GM23338 (cell line): ENCODE measurements at regions not wholly inside any gene's neighbourhood (a gene's known extent, or its start where the extent isn't known, plus 50 kb on each side); places are given as distances from the start of the nearest gene placed in this dataset.

Experiments used
- ATAC-seq: fragments of 200-7000 bp; cut with Tn5 transposase; 3 replicates; pipeline ENCODE4 v1.9.1; 2020
- DNase-seq: peaks from one replicate; pipeline ENCODE4 v3.0.0-alpha.2; 2015; ENCODE audit warnings: low spot score
- H2AFZ ChIP-seq: fragments of 200-600 bp; sonication (generic); 2 replicates; pipeline ENCODE4 v1.8.0; 2016; ENCODE audit warnings: antibody characterized with exemption, mild to moderate bottlenecking, moderate library complexity
- H3F3A ChIP-seq: fragments of 200-600 bp; sonication (generic); replicated peaks from 2 replicates; pipeline ENCODE4 v1.8.0; 2017; ENCODE audit warnings: antibody characterized with exemption, mixed run types, low read depth
- H3K27ac ChIP-seq: fragments of 200-600 bp; sonication (generic); 2 replicates; pipeline ENCODE4 v1.6.1; 2016; ENCODE audit warnings: low read depth
- H3K27me3 ChIP-seq: fragments of 200-600 bp; sonication (generic); 2 replicates; pipeline ENCODE4 v1.8.0; 2016; ENCODE audit warnings: mild to moderate bottlenecking, mixed run types, moderate library complexity; ENCODE audit not compliant: insufficient read depth
- H3K36me3 ChIP-seq: fragments of 200-600 bp; sonication (generic); 2 replicates; pipeline ENCODE4 v1.8.0; 2016; ENCODE audit warnings: mild to moderate bottlenecking; ENCODE audit not compliant: insufficient read depth
- H3K4me1 ChIP-seq: fragments of 200-600 bp; sonication (generic); 2 replicates; pipeline ENCODE4 v1.8.0; 2016; ENCODE audit warnings: mild to moderate bottlenecking, moderate library complexity; ENCODE audit not compliant: insufficient read depth
- H3K4me2 ChIP-seq: fragments of 200-600 bp; sonication (generic); 2 replicates; pipeline ENCODE4 v1.7.1; 2017; ENCODE audit warnings: mixed run types
- H3K4me3 ChIP-seq: fragments of 200-600 bp; sonication (generic); 2 replicates; pipeline ENCODE4 v1.6.1; 2016; ENCODE audit warnings: mixed run types
- H3K79me2 ChIP-seq: fragments of 200-600 bp; sonication (generic); replicated peaks from 2 replicates; pipeline ENCODE4 v1.8.0; 2017; ENCODE audit warnings: mild to moderate bottlenecking; ENCODE audit not compliant: insufficient read depth
- H3K9me2 ChIP-seq: fragments of 200-600 bp; sonication (generic); 2 replicates; pipeline ENCODE4 v1.8.0; 2017; ENCODE audit not compliant: insufficient read depth
- H4K20me1 ChIP-seq: fragments of 200-600 bp; sonication (generic); replicated peaks from 2 replicates; pipeline ENCODE4 v1.8.0; 2017; ENCODE audit warnings: mild to moderate bottlenecking; ENCODE audit not compliant: insufficient read depth
- H3K27ac Mint-ChIP-seq: 2 replicates; pipeline ENCODE4 v1.8.0; 2020; ENCODE audit warnings: inconsistent platforms, mild to moderate bottlenecking, moderate library complexity, mixed read lengths
- H3K27me3 Mint-ChIP-seq: 3 replicates; pipeline ENCODE4 v1.8.0; 2022; ENCODE audit warnings: low read depth, mild to moderate bottlenecking, moderate library complexity, mixed read lengths, inconsistent platforms; ENCODE audit not compliant: insufficient read depth, poor library complexity
- H3K36me3 Mint-ChIP-seq: 3 replicates; pipeline ENCODE4 v1.8.0; 2021; ENCODE audit warnings: low read depth, mild to moderate bottlenecking, inconsistent platforms, moderate library complexity, mixed read lengths
- H3K4me1 Mint-ChIP-seq: 3 replicates; pipeline ENCODE4 v1.8.0; 2020; ENCODE audit warnings: mild to moderate bottlenecking, inconsistent platforms, mixed read lengths
- H3K4me3 Mint-ChIP-seq: 3 replicates; pipeline ENCODE4 v1.8.0; 2021; ENCODE audit warnings: moderate library complexity, mild to moderate bottlenecking, inconsistent platforms, mixed read lengths
- H3K9me3 Mint-ChIP-seq: 3 replicates; pipeline ENCODE4 v1.8.0; 2020; ENCODE audit warnings: moderate library complexity, mild to moderate bottlenecking, inconsistent platforms, mixed read lengths
- CREB1 ChIP-seq: fragments of 250-450 bp; sonication (Bioruptor Pico); IDR thresholded peaks from 2 replicates; pipeline ENCODE4 v1.5.0; 2020; ENCODE audit warnings: low read depth, mild to moderate bottlenecking, moderate library complexity
- CTCF ChIP-seq, 2 experiments: fragments of 200-600 bp in 1 of 2; sonication (generic) in 1 of 2; conservative IDR thresholded peaks; 2 replicates each; pipeline versions ENCODE4 v1.5.1 to v1.6.1; 2016 to 2017; ENCODE audit warnings: antibody characterized with exemption in 2 of 2, low read depth in 2 of 2, mild to moderate bottlenecking in 2 of 2, moderate library complexity in 1 of 2
- EZH2 ChIP-seq: fragments of 200-600 bp; sonication (generic); IDR thresholded peaks from one replicate; pipeline ENCODE4 v1.8.0; 2017; ENCODE audit warnings: antibody characterized with exemption, mild to moderate bottlenecking, low read depth; ENCODE audit not compliant: unreplicated experiment
- EZH2phosphoT487 ChIP-seq: fragments of 200-600 bp; sonication (generic); IDR thresholded peaks from one replicate; pipeline ENCODE4 v1.8.1; 2018; ENCODE audit warnings: antibody characterized with exemption; ENCODE audit not compliant: unreplicated experiment
- POLR2AphosphoS5 ChIP-seq: IDR thresholded peaks from 2 replicates; pipeline ENCODE4 v1.6.1; 2016; ENCODE audit warnings: antibody characterized with exemption, low read depth
- REST ChIP-seq: IDR thresholded peaks from one replicate; pipeline ENCODE4 v1.6.1; 2018; ENCODE audit warnings: antibody characterized with exemption; ENCODE audit not compliant: unreplicated experiment
- STAT1 ChIP-seq: IDR thresholded peaks from one replicate; pipeline ENCODE4 v1.6.1; 2016; ENCODE audit warnings: antibody characterized with exemption; ENCODE audit not compliant: unreplicated experiment
- TF ChIP-seq, protein P1 (sequence below): fragments of 250-450 bp; sonication (Bioruptor Pico); IDR thresholded peaks from 2 replicates; pipeline ENCODE4 v1.5.0; 2020; ENCODE audit warnings: mild to moderate bottlenecking, moderate library complexity

DNA sequence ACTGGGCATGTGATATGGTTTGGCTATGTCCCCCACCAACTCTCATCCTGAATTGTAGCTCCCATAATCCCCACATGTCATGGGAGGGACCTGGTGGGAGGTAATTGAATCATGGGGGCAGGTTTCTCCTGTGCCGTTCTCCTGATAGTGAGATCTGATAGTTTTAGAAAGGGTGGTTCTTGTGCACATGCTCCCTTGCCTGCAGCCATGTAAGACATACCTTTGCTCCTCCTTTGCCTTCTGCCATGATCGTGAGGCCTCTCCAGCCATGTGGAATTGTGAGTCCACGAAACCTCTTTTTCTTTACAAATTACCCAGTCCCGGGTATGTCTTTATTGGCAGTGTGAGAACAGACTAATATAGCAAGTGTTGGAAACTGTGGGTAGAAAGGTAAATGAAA lies 99.5 kb upstream of the HMCN1 start:
- H3K4me3 Mint-ChIP-seq = no peak overlapping the region
- no peak overlapping the region for H3K27ac Mint-ChIP-seq
- H4K20me1 ChIP-seq = no peaks in the 10 kb centered on the region
- H3K27me3 Mint-ChIP-seq = peaks cover 3% of the 10 kb centered on the region
- TF ChIP-seq STAT1 (no peak), EZH2 (no peak), EZH2phosphoT487 (no peak)
- no peak overlapping the region for H3K4me3 ChIP-seq
- H3K4me1 Mint-ChIP-seq = no peaks in the 10 kb centered on the region
- no peaks in the 10 kb centered on the region for H3K4me1 ChIP-seq
- H3K79me2 ChIP-seq = no peaks in the 10 kb centered on the region
- H2AFZ ChIP-seq = no peak overlapping the region
- ATAC-seq (no peak), DNase-seq (no peak)
- H3K9me3 Mint-ChIP-seq = peaks cover 33% of the 10 kb centered on the region
- H3K36me3 ChIP-seq = peaks cover 5% of the 10 kb centered on the region; the same call in 1 of the 2 replicates
- H3K4me2 ChIP-seq = no peak overlapping the region
- no peak overlapping the region for H3K27ac ChIP-seq
- peaks cover 33% of the 10 kb centered on the region for H3K36me3 Mint-ChIP-seq
- no peaks in the 10 kb centered on the region for H3K27me3 ChIP-seq
- peaks cover 7% of the 10 kb centered on the region; the same call in 1 of the 2 replicates for H3K9me2 ChIP-seq
- no peaks in the 10 kb centered on the region for H3F3A ChIP-seq

DNA sequence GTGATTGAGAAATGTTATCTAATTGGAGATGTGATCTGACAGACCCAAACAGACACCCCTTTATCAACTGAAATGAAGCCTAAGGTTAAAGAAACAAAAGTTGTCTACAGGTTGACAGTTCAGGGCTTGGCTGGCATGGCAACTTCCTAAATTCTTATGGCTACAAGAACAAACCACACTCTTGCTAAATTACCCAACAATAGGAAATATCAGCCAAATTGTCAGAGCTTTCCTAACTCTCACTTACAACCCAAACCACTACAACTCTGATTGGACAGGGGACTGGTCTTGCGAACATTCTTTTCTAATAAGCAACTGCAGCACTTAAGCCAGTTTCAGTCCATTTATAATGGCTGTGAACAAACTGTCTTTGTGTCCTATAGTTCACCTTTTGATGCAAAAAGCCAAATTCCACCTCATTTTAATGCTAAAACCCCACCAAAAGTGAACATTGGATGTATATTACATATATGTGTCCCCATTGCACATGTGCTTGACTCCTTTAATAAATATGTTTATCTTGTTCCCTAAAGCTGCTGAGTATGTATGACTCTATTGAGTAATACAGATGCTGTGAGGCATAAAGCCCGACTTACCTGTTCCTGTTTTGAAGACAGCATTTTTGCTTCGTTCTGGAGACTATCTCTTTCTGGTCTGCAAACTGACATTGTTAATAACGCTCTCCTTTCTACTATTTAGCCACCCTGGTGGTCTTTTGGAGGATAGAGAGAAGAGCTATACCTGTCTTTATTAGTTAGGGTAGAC lies 101.3 kb upstream of the HMCN1 start:
- no peak for ATAC-seq
- H3K27me3 ChIP-seq = no peaks in the 10 kb centered on the region
- H3K79me2 ChIP-seq = no peaks in the 10 kb centered on the region
- H3K4me2 ChIP-seq = no peak overlapping the region
- no peaks in the 10 kb centered on the region for H4K20me1 ChIP-seq
- peaks cover 5% of the 10 kb centered on the region; the same call in 1 of the 2 replicates for H3K36me3 ChIP-seq
- peaks cover 5% of the 10 kb centered on the region for H3K4me1 Mint-ChIP-seq
- H3K9me3 Mint-ChIP-seq = peaks cover 22% of the 10 kb centered on the region
- no peak overlapping the region for H3K27ac Mint-ChIP-seq
- H3K9me2 ChIP-seq = peaks cover 7% of the 10 kb centered on the region; the same call in 1 of the 2 replicates
- H2AFZ ChIP-seq = no peak overlapping the region
- no peak overlapping the region for H3K27ac ChIP-seq
- no peak for DNase-seq
- H3F3A ChIP-seq = no peaks in the 10 kb centered on the region
- H3K36me3 Mint-ChIP-seq = peaks cover 22% of the 10 kb centered on the region
- 0 out of 2 replicates have a peak, but pooled peaks cover 3% of the 10 kb centered on the region for H3K4me1 ChIP-seq
- no peaks in the 10 kb centered on the region for H3K27me3 Mint-ChIP-seq
- H3K4me3 ChIP-seq = no peak overlapping the region
- H3K4me3 Mint-ChIP-seq = no peak overlapping the region
- TF ChIP-seq EZH2 (no peak), CREB1 (no peak), POLR2AphosphoS5 (no peak), REST (no peak), CTCF (conservative IDR thresholded peaks at IDR 0.05; ENCODE audit: low read depth in 2 of 2) (no peak)
- TF ChIP-seq, protein P1, sequence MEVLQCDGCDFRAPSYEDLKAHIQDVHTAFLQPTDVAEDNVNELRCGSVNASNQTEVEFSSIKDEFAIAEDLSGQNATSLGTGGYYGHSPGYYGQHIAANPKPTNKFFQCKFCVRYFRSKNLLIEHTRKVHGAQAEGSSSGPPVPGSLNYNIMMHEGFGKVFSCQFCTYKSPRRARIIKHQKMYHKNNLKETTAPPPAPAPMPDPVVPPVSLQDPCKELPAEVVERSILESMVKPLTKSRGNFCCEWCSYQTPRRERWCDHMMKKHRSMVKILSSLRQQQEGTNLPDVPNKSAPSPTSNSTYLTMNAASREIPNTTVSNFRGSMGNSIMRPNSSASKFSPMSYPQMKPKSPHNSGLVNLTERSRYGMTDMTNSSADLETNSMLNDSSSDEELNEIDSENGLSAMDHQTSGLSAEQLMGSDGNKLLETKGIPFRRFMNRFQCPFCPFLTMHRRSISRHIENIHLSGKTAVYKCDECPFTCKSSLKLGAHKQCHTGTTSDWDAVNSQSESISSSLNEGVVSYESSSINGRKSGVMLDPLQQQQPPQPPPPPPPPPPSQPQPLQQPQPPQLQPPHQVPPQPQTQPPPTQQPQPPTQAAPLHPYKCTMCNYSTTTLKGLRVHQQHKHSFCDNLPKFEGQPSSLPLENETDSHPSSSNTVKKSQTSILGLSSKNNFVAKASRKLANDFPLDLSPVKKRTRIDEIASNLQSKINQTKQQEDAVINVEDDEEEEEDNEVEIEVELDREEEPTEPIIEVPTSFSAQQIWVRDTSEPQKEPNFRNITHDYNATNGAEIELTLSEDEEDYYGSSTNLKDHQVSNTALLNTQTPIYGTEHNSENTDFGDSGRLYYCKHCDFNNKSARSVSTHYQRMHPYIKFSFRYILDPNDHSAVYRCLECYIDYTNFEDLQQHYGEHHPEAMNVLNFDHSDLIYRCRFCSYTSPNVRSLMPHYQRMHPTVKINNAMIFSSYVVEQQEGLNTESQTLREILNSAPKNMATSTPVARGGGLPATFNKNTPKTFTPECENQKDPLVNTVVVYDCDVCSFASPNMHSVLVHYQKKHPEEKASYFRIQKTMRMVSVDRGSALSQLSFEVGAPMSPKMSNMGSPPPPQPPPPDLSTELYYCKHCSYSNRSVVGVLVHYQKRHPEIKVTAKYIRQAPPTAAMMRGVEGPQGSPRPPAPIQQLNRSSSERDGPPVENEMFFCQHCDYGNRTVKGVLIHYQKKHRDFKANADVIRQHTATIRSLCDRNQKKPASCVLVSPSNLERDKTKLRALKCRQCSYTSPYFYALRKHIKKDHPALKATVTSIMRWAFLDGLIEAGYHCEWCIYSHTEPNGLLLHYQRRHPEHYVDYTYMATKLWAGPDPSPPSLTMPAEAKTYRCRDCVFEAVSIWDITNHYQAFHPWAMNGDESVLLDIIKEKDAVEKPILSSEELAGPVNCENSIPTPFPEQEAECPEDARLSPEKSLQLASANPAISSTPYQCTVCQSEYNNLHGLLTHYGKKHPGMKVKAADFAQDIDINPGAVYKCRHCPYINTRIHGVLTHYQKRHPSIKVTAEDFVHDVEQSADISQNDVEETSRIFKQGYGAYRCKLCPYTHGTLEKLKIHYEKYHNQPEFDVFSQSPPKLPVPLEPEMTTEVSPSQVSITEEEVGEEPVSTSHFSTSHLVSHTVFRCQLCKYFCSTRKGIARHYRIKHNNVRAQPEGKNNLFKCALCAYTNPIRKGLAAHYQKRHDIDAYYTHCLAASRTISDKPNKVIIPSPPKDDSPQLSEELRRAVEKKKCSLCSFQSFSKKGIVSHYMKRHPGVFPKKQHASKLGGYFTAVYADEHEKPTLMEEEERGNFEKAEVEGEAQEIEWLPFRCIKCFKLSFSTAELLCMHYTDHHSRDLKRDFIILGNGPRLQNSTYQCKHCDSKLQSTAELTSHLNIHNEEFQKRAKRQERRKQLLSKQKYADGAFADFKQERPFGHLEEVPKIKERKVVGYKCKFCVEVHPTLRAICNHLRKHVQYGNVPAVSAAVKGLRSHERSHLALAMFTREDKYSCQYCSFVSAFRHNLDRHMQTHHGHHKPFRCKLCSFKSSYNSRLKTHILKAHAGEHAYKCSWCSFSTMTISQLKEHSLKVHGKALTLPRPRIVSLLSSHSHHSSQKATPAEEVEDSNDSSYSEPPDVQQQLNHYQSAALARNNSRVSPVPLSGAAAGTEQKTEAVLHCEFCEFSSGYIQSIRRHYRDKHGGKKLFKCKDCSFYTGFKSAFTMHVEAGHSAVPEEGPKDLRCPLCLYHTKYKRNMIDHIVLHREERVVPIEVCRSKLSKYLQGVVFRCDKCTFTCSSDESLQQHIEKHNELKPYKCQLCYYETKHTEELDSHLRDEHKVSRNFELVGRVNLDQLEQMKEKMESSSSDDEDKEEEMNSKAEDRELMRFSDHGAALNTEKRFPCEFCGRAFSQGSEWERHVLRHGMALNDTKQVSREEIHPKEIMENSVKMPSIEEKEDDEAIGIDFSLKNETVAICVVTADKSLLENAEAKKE = no peak
